ENCODE measurements at regions not wholly inside any gene's neighbourhood (a gene's known extent, or its start where the extent isn't known, plus 50 kb on each side); places are given as distances from the start of the nearest gene placed in this dataset.
"Not testable (repeated sequence)": the region's sequence is repeated elsewhere in the genome, so short reads cannot be mapped to it uniquely, and the experiment has no call there.

GRCh38 chr20:51923633-51924032 lies 121.3 kb upstream of the SALL4 start:
- DNase-seq (ENCODE audit: low spot score): no peak

GRCh38 chr20:51922812-51923211 lies 120.5 kb upstream of the SALL4 start:
- DNase-seq (ENCODE audit: low spot score): not testable (repeated sequence)

GRCh38 chr20:51918561-51918960 lies 116.2 kb upstream of the SALL4 start:
- no peak for DNase-seq (ENCODE audit: low spot score)

- DNase-seq (ENCODE audit: low spot score): no peak
Measured at GRCh38 chr20:51917886-51918535, 115.7 kb upstream of the SALL4 start.

- no peak for DNase-seq (ENCODE audit: low spot score)
Measured at GRCh38 chr20:51916244-51916643, 113.9 kb upstream of the SALL4 start.

GRCh38 chr20:51914758-51915157 lies 112.4 kb upstream of the SALL4 start:
- DNase-seq (ENCODE audit: low spot score): no peak

GRCh38 chr20:51910321-51911050 lies 108.2 kb upstream of the SALL4 start:
- no peak for DNase-seq (ENCODE audit: low spot score)

GRCh38 chr20:51906679-51907078 lies 104.4 kb upstream of the SALL4 start:
- no peak for DNase-seq (ENCODE audit: low spot score)

- DNase-seq (ENCODE audit: low spot score): no peak
Measured at GRCh38 chr20:51906049-51906448, 103.7 kb upstream of the SALL4 start.

- DNase-seq (ENCODE audit: low spot score): no peak
Measured at GRCh38 chr20:51902933-51903332, 100.6 kb upstream of the SALL4 start.

GRCh38 chr20:51900443-51900842 lies 98.1 kb upstream of the SALL4 start:
- no peak for DNase-seq (ENCODE audit: low spot score)

- DNase-seq (ENCODE audit: low spot score): no peak
Measured at GRCh38 chr20:51899674-51900073, 97.4 kb upstream of the SALL4 start.

- DNase-seq (ENCODE audit: low spot score): no peak
Measured at GRCh38 chr20:51898788-51899187, 96.5 kb upstream of the SALL4 start.

- DNase-seq (ENCODE audit: low spot score): no peak
Measured at GRCh38 chr20:51894619-51895018, 92.3 kb upstream of the SALL4 start.

GRCh38 chr20:51894201-51894600 lies 91.9 kb upstream of the SALL4 start:
- DNase-seq (ENCODE audit: low spot score): no peak

- no peak for DNase-seq (ENCODE audit: low spot score)
Measured at GRCh38 chr20:51893723-51894122, 91.4 kb upstream of the SALL4 start.

- no peak for DNase-seq (ENCODE audit: low spot score)
Measured at GRCh38 chr20:51890003-51890402, 87.7 kb upstream of the SALL4 start.

GRCh38 chr20:51889466-51889865 lies 87.1 kb upstream of the SALL4 start:
- DNase-seq (ENCODE audit: low spot score): no peak

- DNase-seq (ENCODE audit: low spot score): no peak
Measured at GRCh38 chr20:51888291-51888690, 86.0 kb upstream of the SALL4 start.

- DNase-seq (ENCODE audit: low spot score): no peak
Measured at GRCh38 chr20:51886891-51887608, 84.7 kb upstream of the SALL4 start.

- DNase-seq (ENCODE audit: low spot score): no peak
Measured at GRCh38 chr20:51886341-51886740, 84.0 kb upstream of the SALL4 start.

- DNase-seq (ENCODE audit: low spot score): no peak
Measured at GRCh38 chr20:51884561-51884960, 82.2 kb upstream of the SALL4 start.

GRCh38 chr20:51880188-51880587 lies 77.9 kb upstream of the SALL4 start:
- DNase-seq (ENCODE audit: low spot score): no peak

All from CD4-positive, alpha-beta T cell treated with Interleukin-2 at 100 ng/mL for 4 hours (primary cell).